COLO829 (cell line): ENCODE measurements at regions not wholly inside any gene's neighbourhood (a gene's known extent, or its start where the extent isn't known, plus 50 kb on each side); places are given as distances from the start of the nearest gene placed in this dataset.
"Not testable (repeated sequence)": the region's sequence is repeated elsewhere in the genome, so short reads cannot be mapped to it uniquely, and the experiment has no call there.

Experiments used
- DNase-seq: peaks from one replicate; pipeline ENCODE4 v3.0.0; 2012; ENCODE audit warnings: low spot score

GRCh38 chr3:177778633-177779032 lies 581.4 kb upstream of the TBL1XR1 start:
- DNase-seq: no peak

- DNase-seq: no peak
Observed at GRCh38 chr3:177781686-177782161, 584.4 kb upstream of the TBL1XR1 start.

GRCh38 chr3:177783338-177783737 lies 586.1 kb upstream of the TBL1XR1 start:
- no peak for DNase-seq

GRCh38 chr3:177783767-177784166 lies 586.5 kb upstream of the TBL1XR1 start:
- no peak for DNase-seq

GRCh38 chr3:177787279-177788041 lies 590.2 kb upstream of the TBL1XR1 start:
- DNase-seq: no peak

- no peak for DNase-seq
Observed at GRCh38 chr3:177789500-177789899, 592.2 kb upstream of the TBL1XR1 start.

GRCh38 chr3:177792311-177793030 lies 595.2 kb upstream of the TBL1XR1 start:
- DNase-seq: no peak

GRCh38 chr3:177793451-177793850 lies 596.2 kb upstream of the TBL1XR1 start:
- DNase-seq: peak; percentile 73

- no peak for DNase-seq
Observed at GRCh38 chr3:177795216-177795615, 597.9 kb upstream of the TBL1XR1 start.

- DNase-seq: no peak
Observed at GRCh38 chr3:177795859-177796258, 598.6 kb upstream of the TBL1XR1 start.

- not testable (repeated sequence) for DNase-seq
Observed at GRCh38 chr3:177800147-177800546, 602.9 kb upstream of the TBL1XR1 start.

GRCh38 chr3:177800561-177800960 lies 603.3 kb upstream of the TBL1XR1 start:
- DNase-seq: no peak

- no peak for DNase-seq
Observed at GRCh38 chr3:177802151-177802900, 605.0 kb upstream of the TBL1XR1 start.

- DNase-seq: no peak
Observed at GRCh38 chr3:177803500-177803899, 606.2 kb upstream of the TBL1XR1 start.

- DNase-seq: no peak
Observed at GRCh38 chr3:177804032-177804431, 606.8 kb upstream of the TBL1XR1 start.

GRCh38 chr3:177804646-177805045 lies 607.4 kb upstream of the TBL1XR1 start:
- DNase-seq: no peak

GRCh38 chr3:177807150-177807875 lies 610.0 kb upstream of the TBL1XR1 start:
- DNase-seq: no peak

GRCh38 chr3:177808928-177809478 lies 611.7 kb upstream of the TBL1XR1 start:
- DNase-seq: not testable (repeated sequence)

- peak; percentile 68 for DNase-seq
Observed at GRCh38 chr3:177810162-177810623, 612.9 kb upstream of the TBL1XR1 start.

- no peak for DNase-seq
Observed at GRCh38 chr3:177811112-177811511, 613.8 kb upstream of the TBL1XR1 start.

GRCh38 chr3:177811835-177812234 lies 614.6 kb upstream of the TBL1XR1 start:
- no peak for DNase-seq
